Peyer's patch (tissue), 4 donors: ENCODE measurements at regions not wholly inside any gene's neighbourhood (a gene's known extent, or its start where the extent isn't known, plus 50 kb on each side); places are given as distances from the start of the nearest gene placed in this dataset.
A peak's percentile ranks its signal among the peaks of the same experiment; 100 is the strongest.

Experiments used
- DNase-seq, 3 donors: peaks; one replicate each; pipeline ENCODE4 v3.0.0-alpha.2; 2017 to 2019
- H3K27ac ChIP-seq, 4 donors: fragments of 200-600 bp; sonication (generic); one replicate each; pipeline ENCODE4 v1.5.1; 2016 to 2019
- H3K27me3 ChIP-seq, 2 donors: fragments of 200-600 bp; sonication (generic); one replicate each; pipeline ENCODE4 v1.5.1; 2019
- H3K36me3 ChIP-seq, 3 donors: fragments of 200-600 bp; sonication (generic); one replicate each; pipeline ENCODE4 v1.5.1; 2016 to 2019
- H3K4me1 ChIP-seq, 4 donors: fragments of 200-600 bp; sonication (generic); one replicate each; pipeline ENCODE4 v1.5.1; 2016 to 2019
- H3K4me3 ChIP-seq, 4 donors: fragments of 200-600 bp; sonication (generic); 1 replicate in 3 of 4; 2 replicates in 1 of 4; pipeline ENCODE4 v1.5.1; 2016 to 2019; ENCODE audit warnings: mild to moderate bottlenecking in 1 of 4
- H3K9me3 ChIP-seq, 4 donors: fragments of 200-600 bp; sonication (generic); one replicate each; pipeline ENCODE4 v1.5.1; 2016 to 2019; ENCODE audit warnings: mild to moderate bottlenecking in 1 of 4
- CTCF ChIP-seq, 6 experiments: fragments of 450-650 bp in 4 of 6; fragments of 200-600 bp in 2 of 6; sonication (generic) in 1 of 6; IDR thresholded peaks; one replicate each; pipeline ENCODE4 v1.5.1; 2017 to 2019; ENCODE audit warnings: antibody characterized with exemption in 6 of 6, mild to moderate bottlenecking in 3 of 6, moderate library complexity in 1 of 6
- POLR2A ChIP-seq, 2 donors: fragments of 450-650 bp; IDR thresholded peaks; one replicate each; pipeline ENCODE4 v1.5.1; 2017; ENCODE audit warnings: antibody characterized with exemption in 2 of 2, mild to moderate bottlenecking in 2 of 2, moderate library complexity in 2 of 2

- TF ChIP-seq POLR2A (IDR thresholded peaks at IDR 0.05) (no peak), CTCF (IDR thresholded peaks at IDR 0.05) (no peak)
- H3K4me3 ChIP-seq, result no peak overlapping the region
Measured at GRCh38 chr4:18578307-18578706, 556.8 kb upstream of the LCORL start.

DNA sequence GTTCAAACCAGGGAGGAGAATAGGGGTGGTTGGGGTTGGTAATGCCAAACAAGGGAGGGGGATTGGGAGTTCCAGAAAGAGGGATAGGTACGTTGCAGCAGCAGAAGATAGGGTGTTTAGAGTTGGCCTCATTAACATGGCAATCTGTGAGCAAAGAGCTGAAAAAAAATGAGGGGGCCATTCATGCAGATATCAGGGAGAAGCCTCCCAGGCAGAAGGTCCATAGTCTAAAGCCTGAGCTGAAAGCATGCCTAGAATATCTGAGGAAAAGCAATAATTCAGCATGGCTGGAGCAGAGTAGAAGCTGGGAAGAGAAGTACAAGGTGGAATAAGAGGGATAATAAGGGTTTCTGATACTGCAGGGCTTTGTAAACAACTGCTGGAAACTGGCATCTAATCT, 550.9 kb upstream of the LCORL start:
- Histone ChIP-seq H3K4me1 (no peaks in the 10 kb centered on the region), H3K27ac (no peak overlapping the region), H3K4me3 (no peak overlapping the region), H3K9me3 (no peaks in the 10 kb centered on the region), H3K36me3 (no peaks in the 10 kb centered on the region), H3K27me3 (no peaks in the 10 kb centered on the region)
- DNase-seq, result no peak
- TF ChIP-seq POLR2A (IDR thresholded peaks at IDR 0.05) (no peak), CTCF (IDR thresholded peaks at IDR 0.05) (no peak)

More at GRCh38 chr4:18578307-18578706, 556.8 kb upstream of the LCORL start:
- no peak for DNase-seq
- no peaks in the 10 kb centered on the region for H3K27me3 ChIP-seq
- H3K27ac ChIP-seq, result no peak overlapping the region
- H3K36me3 ChIP-seq, result no peaks in the 10 kb centered on the region
- no peaks in the 10 kb centered on the region for H3K9me3 ChIP-seq
- H3K4me1 ChIP-seq, result no peaks in the 10 kb centered on the region

- Histone ChIP-seq H3K9me3 (no peaks in the 10 kb centered on the region), H3K36me3 (no peaks in the 10 kb centered on the region), H3K27ac (no peak overlapping the region), H3K4me3 (no peak overlapping the region), H3K27me3 (no peaks in the 10 kb centered on the region), H3K4me1 (no peaks in the 10 kb centered on the region)
- DNase-seq, result peak in 1 of 3 donors; percentile 47
- no peak for TF ChIP-seq POLR2A (IDR thresholded peaks at IDR 0.05)
- no peak for TF ChIP-seq CTCF (IDR thresholded peaks at IDR 0.05)
Measured at GRCh38 chr4:18571301-18571761, 549.8 kb upstream of the LCORL start.

DNA sequence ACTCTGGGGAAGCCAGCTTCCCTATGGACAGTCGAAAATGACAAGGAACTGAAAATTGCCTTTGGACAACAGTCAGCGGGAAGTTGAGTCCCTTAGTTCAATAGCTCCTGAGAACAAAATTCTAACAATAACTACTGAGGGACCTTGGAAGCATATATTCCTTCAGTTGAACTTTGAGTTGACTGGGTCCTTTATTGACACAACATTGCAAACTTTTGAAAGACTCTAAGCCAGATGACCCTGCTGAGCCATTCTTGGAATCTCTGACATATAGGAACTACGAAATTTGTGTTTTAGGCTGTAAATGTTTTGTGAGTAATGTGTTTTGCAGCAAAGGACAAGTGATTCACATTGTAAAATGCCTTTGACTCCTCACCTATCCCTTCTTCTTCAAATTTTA, 548.8 kb upstream of the LCORL start:
- no peak for TF ChIP-seq POLR2A (IDR thresholded peaks at IDR 0.05)
- TF ChIP-seq CTCF (IDR thresholded peaks at IDR 0.05), result no peak
- H3K4me1 ChIP-seq, result no peaks in the 10 kb centered on the region
- H3K4me3 ChIP-seq, result no peak overlapping the region

DNA sequence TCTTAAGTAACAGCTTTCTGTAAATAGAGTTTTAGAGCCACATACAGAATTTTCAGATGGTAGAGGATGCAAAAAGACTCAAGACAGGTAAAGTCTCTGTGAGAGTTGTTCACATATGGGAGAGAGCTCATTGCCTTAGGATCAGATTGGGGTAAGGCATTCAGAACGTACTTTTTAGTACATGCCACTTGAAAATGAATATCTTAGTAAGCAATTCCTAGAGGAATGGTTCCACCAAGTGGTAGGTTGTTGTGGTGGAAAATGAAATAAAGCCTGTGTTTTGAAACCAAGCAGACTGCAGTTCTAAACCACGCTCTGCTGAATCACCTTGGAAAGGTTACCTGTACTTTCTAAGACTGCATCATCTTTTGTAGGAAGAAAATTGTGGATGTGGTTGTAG, 547.0 kb upstream of the LCORL start:
- Histone ChIP-seq H3K27me3 (no peaks in the 10 kb centered on the region), H3K36me3 (no peaks in the 10 kb centered on the region), H3K4me3 (no peak overlapping the region), H3K9me3 (no peaks in the 10 kb centered on the region), H3K4me1 (no peaks in the 10 kb centered on the region), H3K27ac (no peak overlapping the region)
- DNase-seq, result no peak
- TF ChIP-seq POLR2A (IDR thresholded peaks at IDR 0.05) (no peak), CTCF (IDR thresholded peaks at IDR 0.05) (peak in 2 of 6 experiments; percentile 24 to 43)

More for the DNA sequence above, 548.8 kb upstream of the LCORL start:
- Histone ChIP-seq H3K27me3 (no peaks in the 10 kb centered on the region), H3K9me3 (no peaks in the 10 kb centered on the region), H3K36me3 (no peaks in the 10 kb centered on the region), H3K27ac (no peak overlapping the region)
- DNase-seq, result no peak
